ENCODE measurements at regions not wholly inside any gene's neighbourhood (a gene's known extent, or its start where the extent isn't known, plus 50 kb on each side); places are given as distances from the start of the nearest gene placed in this dataset.
"Not testable (repeated sequence)": the region's sequence is repeated elsewhere in the genome, so short reads cannot be mapped to it uniquely, and the experiment has no call there.

GRCh38 chr5:58185801-58186200, 274.1 kb downstream of the PLK2 start:
- no peak for TF ChIP-seq TAF1 (IDR thresholded peaks at IDR 0.05; ENCODE audit: low read depth, low read length)
- TF ChIP-seq POLR2AphosphoS5 (IDR thresholded peaks at IDR 0.05; ENCODE audit: low read depth, low read length) = no peak
- TF ChIP-seq PAX5 (IDR thresholded peaks at IDR 0.05; ENCODE audit: insufficient read depth, low read length, severe bottlenecking) = no peak
- FAIRE-seq (no peak), DNase-seq (ENCODE audit: insufficient read length, low spot score) (no peak)

GRCh38 chr5:58185397-58185796, 274.5 kb downstream of the PLK2 start:
- DNase-seq (ENCODE audit: insufficient read length, low spot score) = no peak
- FAIRE-seq = no peak

GRCh38 chr5:58184910-58185309, 275.0 kb downstream of the PLK2 start:
- DNase-seq (ENCODE audit: insufficient read length, low spot score) = no peak
- TF ChIP-seq POU2F2 (IDR thresholded peaks at IDR 0.05; ENCODE audit: low read depth, low read length) (no peak), POLR2A (IDR thresholded peaks at IDR 0.05; ENCODE audit: low read depth, low read length) (no peak), PAX5 (IDR thresholded peaks at IDR 0.05; ENCODE audit: insufficient read depth, low read length, severe bottlenecking) (no peak), SPI1 (IDR thresholded peaks at IDR 0.05; ENCODE audit: low read depth, low read length) (no peak), TAF1 (IDR thresholded peaks at IDR 0.05; ENCODE audit: low read depth, low read length) (no peak), POLR2AphosphoS5 (IDR thresholded peaks at IDR 0.05; ENCODE audit: low read depth, low read length) (no peak)
- FAIRE-seq = no peak

More at GRCh38 chr5:58185397-58185796, 274.5 kb downstream of the PLK2 start:
- TF ChIP-seq TAF1 (IDR thresholded peaks at IDR 0.05; ENCODE audit: low read depth, low read length) = no peak
- no peak for TF ChIP-seq PAX5 (IDR thresholded peaks at IDR 0.05; ENCODE audit: insufficient read depth, low read length, severe bottlenecking)
- no peak for TF ChIP-seq POLR2AphosphoS5 (IDR thresholded peaks at IDR 0.05; ENCODE audit: low read depth, low read length)
- no peak for TF ChIP-seq POU2F2 (IDR thresholded peaks at IDR 0.05; ENCODE audit: low read depth, low read length)
- TF ChIP-seq SPI1 (IDR thresholded peaks at IDR 0.05; ENCODE audit: low read depth, low read length) = no peak
- no peak for TF ChIP-seq POLR2A (IDR thresholded peaks at IDR 0.05; ENCODE audit: low read depth, low read length)

GRCh38 chr5:58183786-58184085, 276.1 kb downstream of the PLK2 start:
- no peak for TF ChIP-seq PAX5 (IDR thresholded peaks at IDR 0.05; ENCODE audit: insufficient read depth, low read length, severe bottlenecking)
- no peak for TF ChIP-seq POLR2AphosphoS5 (IDR thresholded peaks at IDR 0.05; ENCODE audit: low read depth, low read length)
- TF ChIP-seq TAF1 (IDR thresholded peaks at IDR 0.05; ENCODE audit: low read depth, low read length) = no peak
- TF ChIP-seq POLR2A (IDR thresholded peaks at IDR 0.05; ENCODE audit: low read depth, low read length) = no peak
- no peak for FAIRE-seq
- DNase-seq (ENCODE audit: insufficient read length, low spot score) = no peak

- no peak for TF ChIP-seq POU2F2 (IDR thresholded peaks at IDR 0.05; ENCODE audit: low read depth, low read length)
- FAIRE-seq = no peak
- DNase-seq (ENCODE audit: insufficient read length, low spot score) = no peak
These were observed 276.7 kb downstream of the PLK2 start for GRCh38 chr5:58183078-58183785.

- no peak for DNase-seq (ENCODE audit: insufficient read length, low spot score)
- TF ChIP-seq SPI1 (IDR thresholded peaks at IDR 0.05; ENCODE audit: low read depth, low read length) (no peak), TAF1 (IDR thresholded peaks at IDR 0.05; ENCODE audit: low read depth, low read length) (no peak), POLR2A (IDR thresholded peaks at IDR 0.05; ENCODE audit: low read depth, low read length) (no peak), POU2F2 (IDR thresholded peaks at IDR 0.05; ENCODE audit: low read depth, low read length) (no peak), POLR2AphosphoS5 (IDR thresholded peaks at IDR 0.05; ENCODE audit: low read depth, low read length) (no peak), PAX5 (IDR thresholded peaks at IDR 0.05; ENCODE audit: insufficient read depth, low read length, severe bottlenecking) (no peak)
- FAIRE-seq = no peak
These were observed 277.5 kb downstream of the PLK2 start for GRCh38 chr5:58182287-58182841.

- DNase-seq (ENCODE audit: insufficient read length, low spot score) (no peak), FAIRE-seq (no peak)
- no peak for TF ChIP-seq PAX5 (IDR thresholded peaks at IDR 0.05; ENCODE audit: insufficient read depth, low read length, severe bottlenecking)
- TF ChIP-seq POU2F2 (IDR thresholded peaks at IDR 0.05; ENCODE audit: low read depth, low read length) = no peak
- no peak for TF ChIP-seq POLR2A (IDR thresholded peaks at IDR 0.05; ENCODE audit: low read depth, low read length)
- no peak for TF ChIP-seq SPI1 (IDR thresholded peaks at IDR 0.05; ENCODE audit: low read depth, low read length)
- TF ChIP-seq POLR2AphosphoS5 (IDR thresholded peaks at IDR 0.05; ENCODE audit: low read depth, low read length) = no peak
- TF ChIP-seq TAF1 (IDR thresholded peaks at IDR 0.05; ENCODE audit: low read depth, low read length) = no peak
These were observed 278.2 kb downstream of the PLK2 start for GRCh38 chr5:58181578-58182286.

- DNase-seq (ENCODE audit: insufficient read length, low spot score) = no peak
- no peak for FAIRE-seq
- no peak for TF ChIP-seq PAX5 (IDR thresholded peaks at IDR 0.05; ENCODE audit: insufficient read depth, low read length, severe bottlenecking)
- TF ChIP-seq POU2F2 (IDR thresholded peaks at IDR 0.05; ENCODE audit: low read depth, low read length) = no peak
- TF ChIP-seq POLR2AphosphoS5 (IDR thresholded peaks at IDR 0.05; ENCODE audit: low read depth, low read length) = no peak
- TF ChIP-seq POLR2A (IDR thresholded peaks at IDR 0.05; ENCODE audit: low read depth, low read length) = no peak
These were observed 286.9 kb downstream of the PLK2 start for GRCh38 chr5:58172946-58173345.

GRCh38 chr5:58165152-58165551, 294.7 kb downstream of the PLK2 start:
- no peak for TF ChIP-seq POLR2AphosphoS5 (IDR thresholded peaks at IDR 0.05; ENCODE audit: low read depth, low read length)
- no peak for TF ChIP-seq TAF1 (IDR thresholded peaks at IDR 0.05; ENCODE audit: low read depth, low read length)
- no peak for TF ChIP-seq POLR2A (IDR thresholded peaks at IDR 0.05; ENCODE audit: low read depth, low read length)
- TF ChIP-seq POU2F2 (IDR thresholded peaks at IDR 0.05; ENCODE audit: low read depth, low read length) = no peak
- TF ChIP-seq PAX5 (IDR thresholded peaks at IDR 0.05; ENCODE audit: insufficient read depth, low read length, severe bottlenecking) = no peak
- no peak for TF ChIP-seq SPI1 (IDR thresholded peaks at IDR 0.05; ENCODE audit: low read depth, low read length)
- DNase-seq (ENCODE audit: insufficient read length, low spot score) = no peak
- FAIRE-seq = no peak

- not testable (repeated sequence) for DNase-seq (ENCODE audit: insufficient read length, low spot score); FAIRE-seq
These were observed 298.0 kb downstream of the PLK2 start for GRCh38 chr5:58161889-58162288.
